Endothelial cell of umbilical vein (primary cell): ENCODE measurements at regions not wholly inside any gene's neighbourhood (a gene's known extent, or its start where the extent isn't known, plus 50 kb on each side); places are given as distances from the start of the nearest gene placed in this dataset.

Experiments used
- BruUV-seq: library from RNA; stranded (reverse); fragments of 400-500 nt; replicated peaks from 2 replicates; lab custom pipeline; 2021; lab: Mats Ljungman, UMichigan
- CTCF ChIA-PET: fragments of 300-600, 350-600 bp; sonication (Branson Sonifier 250); formaldehyde crosslinking; loops from one replicate; lab custom pipeline; 2021; ENCODE audit warnings: antibody characterized with exemption, inconsistent platforms; lab: Charles Lee
- POLR2A ChIA-PET: fragments of 300-600, 350-600 bp; sonication (Branson Sonifier 250); formaldehyde crosslinking; loops from one replicate; lab custom pipeline; 2021; ENCODE audit warnings: antibody characterized with exemption, inconsistent platforms; lab: Charles Lee
- DNase-seq: peaks from one replicate; pipeline ENCODE4 v3.0.0-alpha.2; 2011; ENCODE audit warnings: low read depth, low spot score
- FAIRE-seq: peaks from 2 replicates; lab custom pipeline; 2011; peaks lifted over from hg19 to GRCh38; lab: Jason Lieb, UNC
- H2AFZ ChIP-seq: 2 replicates; pipeline ENCODE4 v1.6.0; 2012; ENCODE audit warnings: low read depth, low read length, control low read depth, inconsistent platforms
- H3K27ac ChIP-seq: 2 replicates; pipeline ENCODE4 v1.5.1; 2011; ENCODE audit warnings: low read depth, mild to moderate bottlenecking, control low read depth, low read length, moderate library complexity; ENCODE audit not compliant: insufficient read depth
- H3K27me3 ChIP-seq, 2 experiments: 2 replicates each; pipeline versions ENCODE4 v1.6.0 to v1.6.1; 2011; ENCODE audit warnings: low read length in 2 of 2, mixed read lengths in 1 of 2; ENCODE audit not compliant: control insufficient read depth in 2 of 2, insufficient read depth in 2 of 2
- H3K36me3 ChIP-seq, 2 experiments: 2 replicates in 1 of 2; 3 replicates in 1 of 2; pipeline ENCODE4 v1.5.1; 2011; ENCODE audit warnings: low read length in 2 of 2, mild to moderate bottlenecking in 1 of 2, moderate library complexity in 1 of 2; ENCODE audit not compliant: control insufficient read depth in 2 of 2, insufficient read depth in 2 of 2; ENCODE audit errors: extremely low read depth in 1 of 2
- H3K4me1 ChIP-seq: 3 replicates; pipeline ENCODE4 v1.5.1; 2011; ENCODE audit warnings: mild to moderate bottlenecking, low read length; ENCODE audit not compliant: control insufficient read depth, insufficient read depth; ENCODE audit errors: extremely low read depth
- H3K4me2 ChIP-seq: 2 replicates; pipeline ENCODE4 v1.6.1; 2011; ENCODE audit warnings: low read length, control low read depth, mixed read lengths; ENCODE audit not compliant: insufficient read depth
- H3K4me3 ChIP-seq, 3 experiments: fragments of 200-600 bp in 1 of 3; sonication (generic), shearing (Covaris generic) in 1 of 3; replicated peaks in 1 of 3; 2 replicates each; pipeline ENCODE4 v1.5.1; 2011 to 2016; ENCODE audit warnings: control low read depth in 3 of 3, low read length in 3 of 3, mild to moderate bottlenecking in 2 of 3, inconsistent platforms in 1 of 3, low read depth in 1 of 3, moderate library complexity in 1 of 3; ENCODE audit not compliant: insufficient read depth in 1 of 3
- H3K79me2 ChIP-seq: 2 replicates; pipeline ENCODE4 v1.6.0; 2012; ENCODE audit warnings: low read length, inconsistent platforms; ENCODE audit not compliant: control insufficient read depth, insufficient read depth
- H3K9ac ChIP-seq: replicated peaks from 2 replicates; pipeline ENCODE3; 2011; ENCODE audit warnings: low read length, control low read depth; ENCODE audit not compliant: insufficient read depth; ENCODE audit errors: extremely low read depth
- H3K9me1 ChIP-seq: replicated peaks from 3 replicates; pipeline ENCODE4 v1.6.0; 2011; ENCODE audit warnings: mild to moderate bottlenecking, low read length; ENCODE audit not compliant: control insufficient read depth, insufficient read depth; ENCODE audit errors: extremely low read depth
- H3K9me3 ChIP-seq: replicated peaks from 2 replicates; pipeline ENCODE4 v1.5.1; 2012; ENCODE audit warnings: low read length, inconsistent platforms; ENCODE audit not compliant: control insufficient read depth, insufficient read depth
- H4K20me1 ChIP-seq: replicated peaks from 2 replicates; pipeline ENCODE3; 2011; ENCODE audit warnings: mild to moderate bottlenecking, low read length; ENCODE audit not compliant: control insufficient read depth, insufficient read depth; ENCODE audit errors: extremely low read depth
- CTCF ChIP-seq, 2 donors: IDR thresholded peaks; 1 replicate in 1 of 2; 2 replicates in 1 of 2; pipeline ENCODE4 v1.5.1; 2011; ENCODE audit warnings: low read length in 2 of 2, mild to moderate bottlenecking in 2 of 2, moderate library complexity in 2 of 2, control low read depth in 1 of 2, inconsistent platforms in 1 of 2, low read depth in 1 of 2; ENCODE audit not compliant: insufficient read depth in 1 of 2; ENCODE audit errors: extremely low read depth in 1 of 2
- EZH2 ChIP-seq: IDR thresholded peaks from 2 replicates; pipeline ENCODE4 v1.6.1; 2012; ENCODE audit warnings: borderline replicate concordance, low read depth, mild to moderate bottlenecking, moderate library complexity, low read length, inconsistent platforms; ENCODE audit not compliant: severe bottlenecking
- FOS ChIP-seq: IDR thresholded peaks from 2 replicates; pipeline ENCODE4 v1.6.1; 2011; ENCODE audit warnings: mild to moderate bottlenecking, low read length, moderate library complexity, borderline replicate concordance; ENCODE audit not compliant: insufficient read depth
- GATA2 ChIP-seq: IDR thresholded peaks from 2 replicates; pipeline ENCODE4 v1.7.0; 2011; ENCODE audit warnings: low read depth, mild to moderate bottlenecking, moderate library complexity, mixed read lengths, low read length; ENCODE audit not compliant: insufficient read length, insufficient read depth
- JUN ChIP-seq: IDR thresholded peaks from 2 replicates; pipeline ENCODE4 v1.6.1; 2011; ENCODE audit warnings: borderline replicate concordance, low read depth; ENCODE audit not compliant: insufficient read length, insufficient read depth
- MAX ChIP-seq: IDR thresholded peaks from 2 replicates; pipeline ENCODE4 v1.6.1; 2011; ENCODE audit not compliant: insufficient read depth, insufficient read length
- MYC ChIP-seq: IDR thresholded peaks from one replicate; pipeline ENCODE4 v1.6.1; 2011; ENCODE audit warnings: mild to moderate bottlenecking, low read depth, low read length
- POLR2A ChIP-seq: IDR thresholded peaks from 2 replicates; pipeline ENCODE4 v1.6.1; 2012; ENCODE audit warnings: low read depth, mild to moderate bottlenecking, control low read depth, low read length
- POLR2AphosphoS5 ChIP-seq: IDR thresholded peaks from 2 replicates; pipeline ENCODE4 v1.6.1; 2012; ENCODE audit warnings: low read depth, mild to moderate bottlenecking, control low read depth, low read length, moderate library complexity; ENCODE audit not compliant: insufficient read depth
- dilution Hi-C: fragments of 300-500 bp; cut with MboI; formaldehyde crosslinking; loops from one replicate; pipeline ENCODE4 v1.15.0; 2019; ENCODE audit warnings: low sequenced_read_pairs; ENCODE audit not compliant: extremely low pct_ligation_motif_present
- intact Hi-C: fragments of 100-400 bp; cut with micrococcal nuclease; formaldehyde crosslinking; loops from one replicate; pipeline ENCODE4 v1.10.0; 2022

- intact Hi-C loops: no loop called here
Measured at GRCh38 chr4:27089186-27089585, 228.5 kb downstream of the STIM2 start.

More at GRCh38 chr4:27089186-27089585, 228.5 kb downstream of the STIM2 start:
- Histone ChIP-seq H3K9me1 (no peaks in the 10 kb centered on the region), H3K4me3 (no peak overlapping the region), H3K9ac (no peak overlapping the region), H3K4me1 (peaks cover 9% of the 10 kb centered on the region), H3K9me3 (no peaks in the 10 kb centered on the region), H2AFZ (no peak overlapping the region), H3K36me3 (no peaks in the 10 kb centered on the region), H3K27me3 (peaks cover 2 to 10% of the 10 kb centered on the region in 2 experiments), H3K79me2 (no peaks in the 10 kb centered on the region), H4K20me1 (no peaks in the 10 kb centered on the region), H3K4me2 (no peak overlapping the region), H3K27ac (no peak overlapping the region)
- TF ChIP-seq POLR2A (no peak), MAX (no peak), EZH2 (no peak), JUN (no peak), FOS (no peak), POLR2AphosphoS5 (no peak), GATA2 (no peak), MYC (no peak), CTCF (IDR thresholded peaks at IDR 0.05; ENCODE audit: extremely low read depth in 1 of 2, insufficient read depth in 1 of 2, low read depth in 1 of 2, low read length in 2 of 2) (no peak)
- POLR2A ChIA-PET: no interaction called here
- BruUV-seq: no TSS peak
- CTCF ChIA-PET: no interaction called here
- dilution Hi-C loops: no loop called here
- no peak for DNase-seq
- no peak for FAIRE-seq
